ENCODE measurements at regions not wholly inside any gene's neighbourhood (a gene's known extent, or its start where the extent isn't known, plus 50 kb on each side); places are given as distances from the start of the nearest gene placed in this dataset.

DNA sequence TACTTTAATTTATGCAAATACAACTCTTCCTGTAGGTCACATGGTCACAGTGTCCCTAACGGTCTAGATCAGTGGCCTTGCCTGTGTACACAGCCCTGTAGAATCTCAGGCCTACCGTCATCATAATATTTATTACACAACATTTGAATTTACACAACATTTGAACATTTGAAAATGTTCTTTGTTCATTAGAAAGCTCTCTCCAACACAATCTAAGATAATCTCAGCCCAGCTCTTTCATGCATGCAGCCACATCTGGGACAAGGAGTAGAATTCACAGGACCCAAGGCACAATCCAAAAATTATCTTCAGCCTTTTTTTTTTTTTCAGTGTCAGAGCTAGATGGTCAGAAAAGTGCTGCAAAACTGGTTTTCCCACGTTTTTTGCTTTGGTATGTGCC is 892.8 kb downstream of the TFAP2A start:
- TF ChIP-seq, protein P1, sequence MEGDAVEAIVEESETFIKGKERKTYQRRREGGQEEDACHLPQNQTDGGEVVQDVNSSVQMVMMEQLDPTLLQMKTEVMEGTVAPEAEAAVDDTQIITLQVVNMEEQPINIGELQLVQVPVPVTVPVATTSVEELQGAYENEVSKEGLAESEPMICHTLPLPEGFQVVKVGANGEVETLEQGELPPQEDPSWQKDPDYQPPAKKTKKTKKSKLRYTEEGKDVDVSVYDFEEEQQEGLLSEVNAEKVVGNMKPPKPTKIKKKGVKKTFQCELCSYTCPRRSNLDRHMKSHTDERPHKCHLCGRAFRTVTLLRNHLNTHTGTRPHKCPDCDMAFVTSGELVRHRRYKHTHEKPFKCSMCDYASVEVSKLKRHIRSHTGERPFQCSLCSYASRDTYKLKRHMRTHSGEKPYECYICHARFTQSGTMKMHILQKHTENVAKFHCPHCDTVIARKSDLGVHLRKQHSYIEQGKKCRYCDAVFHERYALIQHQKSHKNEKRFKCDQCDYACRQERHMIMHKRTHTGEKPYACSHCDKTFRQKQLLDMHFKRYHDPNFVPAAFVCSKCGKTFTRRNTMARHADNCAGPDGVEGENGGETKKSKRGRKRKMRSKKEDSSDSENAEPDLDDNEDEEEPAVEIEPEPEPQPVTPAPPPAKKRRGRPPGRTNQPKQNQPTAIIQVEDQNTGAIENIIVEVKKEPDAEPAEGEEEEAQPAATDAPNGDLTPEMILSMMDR (IDR thresholded peaks at IDR 0.05): no peak
- Histone ChIP-seq H3K4me1 (ENCODE audit: low read depth) (no peaks in the 10 kb centered on the region), H3K9me3 (no peaks in the 10 kb centered on the region), H3K36me3 (ENCODE audit: low read depth) (no peaks in the 10 kb centered on the region), H3K4me3 (no peak overlapping the region)
- DNase-seq: no peak
- intact Hi-C loops (cut with DNase I, micrococcal nuclease): no loop called here
- ATAC-seq: no peak

GRCh38 chr6:9521152-9521530 is 893.7 kb downstream of the TFAP2A start:
- Histone ChIP-seq H3K9me3 (no peaks in the 10 kb centered on the region), H3K4me3 (no peak overlapping the region), H3K4me1 (ENCODE audit: low read depth) (no peaks in the 10 kb centered on the region), H3K36me3 (ENCODE audit: low read depth) (no peaks in the 10 kb centered on the region)
- intact Hi-C loops (cut with DNase I, micrococcal nuclease): no loop called here
- DNase-seq (no peak), ATAC-seq (no peak)
- TF ChIP-seq, protein P1 (IDR thresholded peaks at IDR 0.05): no peak

DNA sequence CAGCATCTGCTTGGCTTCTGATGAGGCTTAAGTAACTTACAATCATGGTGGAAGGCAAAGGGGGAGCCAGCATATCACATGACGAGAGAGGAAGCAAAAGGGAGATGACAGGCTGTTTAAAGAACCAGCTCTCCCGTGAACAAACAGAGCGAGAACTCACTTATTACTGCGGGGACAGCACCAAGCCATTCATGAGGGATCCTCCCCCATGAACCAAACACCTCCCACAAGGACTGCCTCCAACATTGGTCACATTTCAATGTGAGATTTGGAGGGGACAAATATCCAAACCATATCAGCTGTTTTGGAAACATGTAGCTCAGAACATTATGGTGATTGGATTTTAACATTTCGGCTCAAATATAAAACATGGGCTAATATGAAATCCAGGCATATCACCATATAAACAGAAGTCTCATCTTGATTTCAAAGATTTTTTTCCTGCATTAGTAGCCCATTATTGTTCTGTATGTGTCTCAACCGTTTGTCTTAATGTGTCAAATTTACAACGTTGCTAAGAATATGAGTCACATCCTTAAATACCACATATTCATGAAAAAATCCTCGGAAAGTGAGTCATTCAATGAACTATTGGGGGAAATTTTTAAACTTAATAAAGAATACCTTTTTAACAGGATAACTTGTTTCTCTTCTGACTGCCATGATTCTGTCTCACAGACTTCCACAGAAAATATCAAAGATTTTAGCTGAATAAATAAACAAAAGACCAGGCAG is 894.3 kb downstream of the TFAP2A start:
- ATAC-seq (no peak), DNase-seq (no peak)
- Histone ChIP-seq H3K4me3 (no peak overlapping the region), H3K4me1 (ENCODE audit: low read depth) (no peaks in the 10 kb centered on the region), H3K9me3 (no peaks in the 10 kb centered on the region), H3K36me3 (ENCODE audit: low read depth) (no peaks in the 10 kb centered on the region)
- intact Hi-C loops (cut with DNase I, micrococcal nuclease): no loop called here
- TF ChIP-seq, protein P1 (IDR thresholded peaks at IDR 0.05): no peak

GRCh38 chr6:9518431-9518830 is 896.4 kb downstream of the TFAP2A start:
- H3K4me1 ChIP-seq (ENCODE audit: low read depth): no peaks in the 10 kb centered on the region
- H3K9me3 ChIP-seq: no peaks in the 10 kb centered on the region
- no peaks in the 10 kb centered on the region for H3K36me3 ChIP-seq (ENCODE audit: low read depth)
- DNase-seq: no peak
- no peak overlapping the region for H3K4me3 ChIP-seq
- no peak for ATAC-seq
- TF ChIP-seq, protein P1 (IDR thresholded peaks at IDR 0.05): no peak
- intact Hi-C loops (cut with DNase I, micrococcal nuclease): no loop called here

GRCh38 chr6:9517806-9518205 is 897.1 kb downstream of the TFAP2A start:
- ATAC-seq (no peak), DNase-seq (no peak)
- no peaks in the 10 kb centered on the region for H3K9me3 ChIP-seq
- no peak overlapping the region for H3K4me3 ChIP-seq
- TF ChIP-seq, protein P1 (IDR thresholded peaks at IDR 0.05): no peak
- no peaks in the 10 kb centered on the region for H3K36me3 ChIP-seq (ENCODE audit: low read depth)
- H3K4me1 ChIP-seq (ENCODE audit: low read depth): no peaks in the 10 kb centered on the region
- intact Hi-C loops (cut with DNase I, micrococcal nuclease): no loop called here
